ENCODE measurements at regions not wholly inside any gene's neighbourhood (a gene's known extent, or its start where the extent isn't known, plus 50 kb on each side); places are given as distances from the start of the nearest gene placed in this dataset.
"Not testable (repeated sequence)": the region's sequence is repeated elsewhere in the genome, so short reads cannot be mapped to it uniquely, and the experiment has no call there.

- no peak overlapping the region for H3K27ac ChIP-seq
- TF ChIP-seq ZFX (IDR thresholded peaks at IDR 0.05) (no peak), CTCF (conservative IDR thresholded peaks at IDR 0.05) (no peak)
These were observed 142.3 kb downstream of the IRX5 start for GRCh38 chr16:55072976-55073375.

GRCh38 chr16:55073830-55074229 lies 143.2 kb downstream of the IRX5 start:
- H3K27ac ChIP-seq = no peak overlapping the region
- TF ChIP-seq CTCF (conservative IDR thresholded peaks at IDR 0.05) (no peak), ZFX (IDR thresholded peaks at IDR 0.05) (no peak)

GRCh38 chr16:55075208-55075607 lies 144.5 kb downstream of the IRX5 start:
- H3K27ac ChIP-seq = not testable (repeated sequence)

GRCh38 chr16:55076053-55076452 lies 145.4 kb downstream of the IRX5 start:
- TF ChIP-seq ZFX (IDR thresholded peaks at IDR 0.05) = no peak
- TF ChIP-seq CTCF (conservative IDR thresholded peaks at IDR 0.05) = no peak
- H3K27ac ChIP-seq = no peak overlapping the region

GRCh38 chr16:55077266-55077665 lies 146.6 kb downstream of the IRX5 start:
- no peak for TF ChIP-seq CTCF (conservative IDR thresholded peaks at IDR 0.05)
- TF ChIP-seq ZFX (IDR thresholded peaks at IDR 0.05) = no peak
- no peak overlapping the region for H3K27ac ChIP-seq

GRCh38 chr16:55078153-55078552 lies 147.5 kb downstream of the IRX5 start:
- no peak for TF ChIP-seq CTCF (conservative IDR thresholded peaks at IDR 0.05)
- TF ChIP-seq ZFX (IDR thresholded peaks at IDR 0.05) = no peak
- H3K27ac ChIP-seq = no peak overlapping the region

GRCh38 chr16:55078699-55079410 lies 148.2 kb downstream of the IRX5 start:
- TF ChIP-seq ZFX (IDR thresholded peaks at IDR 0.05) = no peak
- TF ChIP-seq CTCF (conservative IDR thresholded peaks at IDR 0.05) = no peak
- no peak overlapping the region for H3K27ac ChIP-seq
